ENCODE measurements at regions not wholly inside any gene's neighbourhood (a gene's known extent, or its start where the extent isn't known, plus 50 kb on each side); places are given as distances from the start of the nearest gene placed in this dataset.

- Histone ChIP-seq H2AFZ (no peak overlapping the region), H3K9me3 (ENCODE audit: low read depth) (no peaks in the 10 kb centered on the region), H3K4me3 (no peak overlapping the region), H3K27me3 (peaks cover 33% of the 10 kb centered on the region), H3K27ac (no peak overlapping the region), H3K9me2 (replicated peaks; ENCODE audit: insufficient read depth) (no peaks in the 10 kb centered on the region), H3K36me3 (replicated peaks; ENCODE audit: insufficient read depth, low read depth) (no peaks in the 10 kb centered on the region), H3K4me2 (no peak overlapping the region), H3K4me1 (ENCODE audit: insufficient read depth) (no peaks in the 10 kb centered on the region), H3K79me2 (no peaks in the 10 kb centered on the region), H4K20me1 (ENCODE audit: insufficient read depth, poor library complexity, severe bottlenecking) (no peaks in the 10 kb centered on the region)
- 63% methylated on average over 3 of the region's 3 CpGs for WGBS (ENCODE audit: low lambda C conversion rate, missing lambda C conversion rate)
- DNase-seq (ENCODE audit: low spot score): no peak
- TF ChIP-seq EZH2phosphoT487 (IDR thresholded peaks at IDR 0.05; ENCODE audit: low read depth, severe bottlenecking, unreplicated experiment) (no peak), CTCF (IDR thresholded peaks at IDR 0.05; ENCODE audit: poor library complexity) (no peak), EZH2 (IDR thresholded peaks at IDR 0.05; ENCODE audit: borderline replicate concordance) (no peak)
Measured at GRCh38 chr10:8438603-8439002, 384.1 kb downstream of the GATA3 start.

- Histone ChIP-seq H2AFZ (no peak overlapping the region), H3K4me3 (no peak overlapping the region), H3K27ac (no peak overlapping the region), H3K27me3 (peaks cover 35% of the 10 kb centered on the region), H3K9me2 (replicated peaks; ENCODE audit: insufficient read depth) (no peaks in the 10 kb centered on the region), H3K4me2 (no peak overlapping the region), H3K4me1 (ENCODE audit: insufficient read depth) (no peaks in the 10 kb centered on the region), H3K36me3 (replicated peaks; ENCODE audit: insufficient read depth, low read depth) (no peaks in the 10 kb centered on the region), H4K20me1 (ENCODE audit: insufficient read depth, poor library complexity, severe bottlenecking) (no peaks in the 10 kb centered on the region), H3K9me3 (ENCODE audit: low read depth) (no peaks in the 10 kb centered on the region), H3K79me2 (no peaks in the 10 kb centered on the region)
- TF ChIP-seq EZH2phosphoT487 (IDR thresholded peaks at IDR 0.05; ENCODE audit: low read depth, severe bottlenecking, unreplicated experiment) (no peak), CTCF (IDR thresholded peaks at IDR 0.05; ENCODE audit: poor library complexity) (no peak), EZH2 (IDR thresholded peaks at IDR 0.05; ENCODE audit: borderline replicate concordance) (no peak)
- 69% methylated on average over 1 of the region's 1 CpG for WGBS (ENCODE audit: low lambda C conversion rate, missing lambda C conversion rate)
- DNase-seq (ENCODE audit: low spot score): no peak
Measured at GRCh38 chr10:8439040-8439439, 384.6 kb downstream of the GATA3 start.

GRCh38 chr10:8444630-8445029 lies 390.1 kb downstream of the GATA3 start:
- DNase-seq (ENCODE audit: low spot score): peak; percentile 11
- H3K4me1 ChIP-seq (ENCODE audit: insufficient read depth): no peaks in the 10 kb centered on the region
- H3K9me3 ChIP-seq (ENCODE audit: low read depth): no peaks in the 10 kb centered on the region
- 20% methylated on average over 7 of the region's 7 CpGs for WGBS (ENCODE audit: low lambda C conversion rate, missing lambda C conversion rate)
- H3K9me2 ChIP-seq (replicated peaks; ENCODE audit: insufficient read depth): no peaks in the 10 kb centered on the region
- no peak overlapping the region for H3K4me3 ChIP-seq
- no peak overlapping the region for H3K4me2 ChIP-seq
- TF ChIP-seq EZH2 (IDR thresholded peaks at IDR 0.05; ENCODE audit: borderline replicate concordance) (no peak), CTCF (IDR thresholded peaks at IDR 0.05; ENCODE audit: poor library complexity) (peak; percentile 17)
- H3K79me2 ChIP-seq: no peaks in the 10 kb centered on the region
- H3K36me3 ChIP-seq (replicated peaks; ENCODE audit: insufficient read depth, low read depth): no peaks in the 10 kb centered on the region
- no peaks in the 10 kb centered on the region for H4K20me1 ChIP-seq (ENCODE audit: insufficient read depth, poor library complexity, severe bottlenecking)
- H3K27ac ChIP-seq: no peak overlapping the region
- H3K27me3 ChIP-seq: peaks cover 38% of the 10 kb centered on the region
- no peak overlapping the region for H2AFZ ChIP-seq

- H2AFZ ChIP-seq: no peak overlapping the region
- H3K4me2 ChIP-seq: no peak overlapping the region
- H3K27me3 ChIP-seq: peaks cover 36% of the 10 kb centered on the region
- 62% methylated on average over 1 of the region's 1 CpG for WGBS (ENCODE audit: low lambda C conversion rate, missing lambda C conversion rate)
- H3K79me2 ChIP-seq: no peaks in the 10 kb centered on the region
- no peak overlapping the region for H3K27ac ChIP-seq
- H3K9me3 ChIP-seq (ENCODE audit: low read depth): no peaks in the 10 kb centered on the region
- no peaks in the 10 kb centered on the region for H3K9me2 ChIP-seq (replicated peaks; ENCODE audit: insufficient read depth)
- TF ChIP-seq EZH2phosphoT487 (IDR thresholded peaks at IDR 0.05; ENCODE audit: low read depth, severe bottlenecking, unreplicated experiment): no peak
- no peak for TF ChIP-seq EZH2 (IDR thresholded peaks at IDR 0.05; ENCODE audit: borderline replicate concordance)
- no peak for TF ChIP-seq CTCF (IDR thresholded peaks at IDR 0.05; ENCODE audit: poor library complexity)
- no peaks in the 10 kb centered on the region for H3K4me1 ChIP-seq (ENCODE audit: insufficient read depth)
- no peak overlapping the region for H3K4me3 ChIP-seq
- no peak for DNase-seq (ENCODE audit: low spot score)
- no peaks in the 10 kb centered on the region for H4K20me1 ChIP-seq (ENCODE audit: insufficient read depth, poor library complexity, severe bottlenecking)
- H3K36me3 ChIP-seq (replicated peaks; ENCODE audit: insufficient read depth, low read depth): no peaks in the 10 kb centered on the region
Measured at GRCh38 chr10:8445353-8445752, 390.9 kb downstream of the GATA3 start.
